GM12865 (cell line): ENCODE measurements at regions not wholly inside any gene's neighbourhood (a gene's known extent, or its start where the extent isn't known, plus 50 kb on each side); places are given as distances from the start of the nearest gene placed in this dataset.

Source experiments
- DNase-seq: peaks from one replicate; pipeline ENCODE4 v3.0.0; 2010; ENCODE audit warnings: low read depth
- H3K4me3 ChIP-seq: 2 replicates; pipeline ENCODE4 v1.5.1; 2011; ENCODE audit warnings: mild to moderate bottlenecking, low read depth, low read length, control low read depth
- CTCF ChIP-seq: IDR thresholded peaks from 2 replicates; pipeline ENCODE4 v1.5.1; 2011; ENCODE audit warnings: low read length, control low read depth, low read depth, inconsistent platforms; ENCODE audit not compliant: insufficient read depth; ENCODE audit errors: missing control alignments

DNA sequence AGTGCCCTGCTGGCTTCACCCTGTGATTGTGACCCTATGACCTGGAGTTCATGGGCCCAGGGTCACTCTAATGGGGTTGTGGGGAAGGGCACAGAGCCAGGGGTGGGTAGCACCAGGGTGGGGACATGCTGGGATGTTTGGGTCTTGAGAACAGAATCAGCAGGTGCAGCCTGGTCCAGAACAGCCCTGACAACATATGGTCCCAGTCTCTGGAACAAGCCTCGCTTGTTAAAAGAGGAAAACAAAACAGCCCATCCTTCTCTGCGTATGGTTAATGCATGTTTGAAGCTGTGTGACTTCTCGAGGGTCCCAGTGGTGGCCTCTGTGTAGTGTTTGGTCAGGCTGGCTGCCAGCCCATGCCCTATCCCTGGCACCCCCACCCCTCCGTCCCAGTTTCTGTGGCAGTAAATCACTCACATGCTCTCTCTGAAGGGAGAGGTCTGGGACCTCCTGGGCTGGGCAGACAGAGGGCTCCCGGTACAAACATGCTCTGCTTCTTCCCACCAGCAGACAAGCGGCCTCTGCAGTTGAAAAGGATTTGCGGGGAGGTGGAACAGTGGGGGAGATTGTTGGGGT lies 79.4 kb downstream of the FAM241B start:
- no peak overlapping the region for H3K4me3 ChIP-seq
- DNase-seq = no peak
- no peak for TF ChIP-seq CTCF

DNA sequence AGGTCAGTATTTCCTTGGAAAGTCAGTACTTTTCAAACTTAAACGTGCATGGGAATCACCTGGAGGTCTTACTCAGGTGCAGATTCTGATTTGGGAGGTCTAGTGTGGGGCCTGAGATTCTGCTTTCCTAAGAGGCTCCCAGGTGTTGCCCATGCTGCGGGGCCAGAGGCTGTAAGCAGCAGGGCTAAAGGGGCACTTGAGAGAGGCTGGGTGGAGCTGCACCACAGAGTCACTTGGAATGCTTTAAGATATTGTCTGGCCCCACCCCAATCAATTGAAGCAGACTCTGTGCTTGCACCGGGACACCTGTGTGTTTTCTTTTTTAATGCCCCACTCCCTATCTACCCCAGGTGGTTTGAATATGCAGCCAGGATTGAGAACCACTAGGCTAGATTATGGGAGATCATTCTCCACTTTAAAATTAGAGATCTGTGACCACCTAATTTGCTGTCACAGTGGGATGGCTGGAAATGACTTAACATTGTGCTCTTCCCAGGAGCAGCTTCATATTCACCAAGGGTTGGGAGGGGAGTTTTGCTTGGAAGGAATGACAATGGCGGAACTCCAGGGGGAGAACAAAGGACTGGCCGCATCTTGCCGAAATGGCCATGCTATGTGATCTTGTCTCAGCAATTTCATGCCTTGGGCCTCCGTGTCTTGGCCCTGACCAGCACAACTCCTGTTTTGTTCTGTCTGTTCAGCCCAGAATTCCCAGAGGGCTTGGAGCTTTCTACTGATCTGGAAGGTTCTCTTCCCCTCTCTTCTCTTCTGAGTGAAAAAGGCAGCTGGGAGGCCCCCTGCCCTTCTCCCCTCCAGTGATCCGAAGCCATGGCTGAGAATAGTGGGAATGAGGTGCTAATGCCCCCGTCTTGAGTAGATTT lies 80.2 kb downstream of the FAM241B start:
- no peak for TF ChIP-seq CTCF
- H3K4me3 ChIP-seq = no peak overlapping the region
- DNase-seq = no peak

- TF ChIP-seq CTCF = no peak
- no peak overlapping the region for H3K4me3 ChIP-seq
- DNase-seq = no peak
These were observed 82.3 kb downstream of the FAM241B start for GRCh38 chr10:69712342-69712741.

DNA sequence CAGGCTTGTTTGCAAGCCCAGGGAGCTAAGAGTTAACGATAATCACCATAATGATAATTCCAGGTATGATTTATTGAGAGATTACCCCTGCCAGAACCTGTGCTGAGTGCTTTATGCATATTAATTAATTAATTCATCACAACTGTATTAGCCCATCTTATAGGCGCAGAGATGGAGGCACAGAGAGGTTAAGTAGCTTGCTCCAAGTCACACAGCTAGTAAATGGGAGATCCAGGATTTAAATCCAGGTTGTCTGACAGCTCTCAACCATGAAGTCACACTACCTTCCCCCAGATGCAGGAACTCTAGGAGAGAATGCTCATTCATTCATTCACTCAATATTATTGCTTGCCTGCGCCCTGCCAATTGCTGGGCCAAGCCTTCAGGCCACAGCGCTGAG lies 84.5 kb downstream of the FAM241B start:
- TF ChIP-seq CTCF = no peak
- H3K4me3 ChIP-seq = no peak overlapping the region
- DNase-seq = no peak

DNA sequence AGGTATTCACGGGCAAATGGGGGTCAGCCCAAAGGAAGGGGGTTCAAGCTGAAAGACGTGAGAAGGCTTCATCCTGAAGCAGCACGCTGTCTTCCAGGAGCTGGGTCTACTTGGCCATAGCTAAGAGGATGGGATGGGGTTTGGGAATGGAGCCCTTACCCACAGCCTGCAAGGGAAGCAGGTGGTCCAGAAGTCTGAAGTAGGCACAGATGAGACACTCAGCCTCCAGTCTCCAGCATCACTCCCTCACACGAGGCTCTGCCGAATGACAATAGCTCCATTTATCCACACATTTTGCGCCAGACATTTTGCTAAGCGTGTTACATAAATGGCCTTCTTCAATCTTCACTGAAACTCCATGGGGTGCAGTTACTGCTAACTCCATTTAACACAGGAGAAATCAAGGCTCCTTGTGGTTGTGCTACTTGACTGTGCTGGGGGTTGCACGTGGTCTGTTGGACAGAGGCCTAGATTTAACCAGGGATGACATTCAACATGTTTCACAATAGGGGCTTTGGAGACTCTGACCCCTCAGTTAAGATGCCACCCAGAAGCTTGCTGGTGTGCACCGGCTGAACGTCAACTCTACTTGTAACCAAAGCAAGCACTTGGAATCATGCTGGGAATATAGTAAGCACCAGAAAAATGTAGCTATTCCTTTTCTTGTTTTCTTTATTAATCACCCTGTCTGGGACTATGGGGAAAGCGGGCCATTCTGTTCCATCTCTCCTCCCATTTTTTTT lies 85.3 kb downstream of the FAM241B start:
- H3K4me3 ChIP-seq = no peak overlapping the region
- no peak for DNase-seq
- TF ChIP-seq CTCF = no peak

- no peak overlapping the region for H3K4me3 ChIP-seq
- no peak for TF ChIP-seq CTCF
- no peak for DNase-seq
These were observed 85.7 kb upstream of the COL13A1 start for GRCh38 chr10:69715899-69716606.
